NCI-H1417 (cell line): ENCODE measurements at regions not wholly inside any gene's neighbourhood (a gene's known extent, or its start where the extent isn't known, plus 50 kb on each side); places are given as distances from the start of the nearest gene placed in this dataset.

ENCODE experiments used
- DNase-seq, 3 experiments: peaks; one replicate each; lab custom pipeline; 2025; lab: John Stamatoyannopoulos, UW

GRCh38 chr6:92945799-92946198 is 473.6 kb downstream of the EPHA7 start:
- DNase-seq: no peak

GRCh38 chr6:92944132-92944531 is 475.2 kb downstream of the EPHA7 start:
- DNase-seq: no peak

- DNase-seq: peak in 1 of 3 experiments; percentile 22
Measured at GRCh38 chr6:92942549-92942948, 476.8 kb downstream of the EPHA7 start.

- no peak for DNase-seq
Measured at GRCh38 chr6:92934625-92935024, 484.7 kb downstream of the EPHA7 start.

GRCh38 chr6:92930171-92930570 is 489.2 kb downstream of the EPHA7 start:
- DNase-seq: no peak

GRCh38 chr6:92922216-92922806 is 497.0 kb downstream of the EPHA7 start:
- no peak for DNase-seq

GRCh38 chr6:92915466-92915865 is 503.9 kb downstream of the EPHA7 start:
- DNase-seq: no peak

- no peak for DNase-seq
Measured at GRCh38 chr6:92911301-92911700, 508.1 kb downstream of the EPHA7 start.

GRCh38 chr6:92910646-92911045 is 508.7 kb downstream of the EPHA7 start:
- DNase-seq: no peak

GRCh38 chr6:92906385-92906784 is 513.0 kb downstream of the EPHA7 start:
- DNase-seq: no peak

- DNase-seq: no peak
Measured at GRCh38 chr6:92893741-92894140, 525.6 kb downstream of the EPHA7 start.

- no peak for DNase-seq
Measured at GRCh38 chr6:92892626-92893170, 526.7 kb downstream of the EPHA7 start.

GRCh38 chr6:92888316-92888715 is 531.0 kb downstream of the EPHA7 start:
- DNase-seq: no peak

GRCh38 chr6:92887871-92888270 is 531.5 kb downstream of the EPHA7 start:
- no peak for DNase-seq

- DNase-seq: no peak
Measured at GRCh38 chr6:92879526-92879925, 539.8 kb downstream of the EPHA7 start.

GRCh38 chr6:92864966-92865555 is 554.3 kb downstream of the EPHA7 start:
- no peak for DNase-seq

GRCh38 chr6:92849636-92850035 is 569.7 kb downstream of the EPHA7 start:
- no peak for DNase-seq

GRCh38 chr6:92848901-92849300 is 570.5 kb downstream of the EPHA7 start:
- no peak for DNase-seq

- no peak for DNase-seq
Measured at GRCh38 chr6:92848459-92848858, 570.9 kb downstream of the EPHA7 start.

GRCh38 chr6:92847988-92848387 is 571.4 kb downstream of the EPHA7 start:
- DNase-seq: peak in 1 of 3 experiments; percentile 13

- no peak for DNase-seq
Measured at GRCh38 chr6:92840246-92840930, 579.0 kb downstream of the EPHA7 start.

GRCh38 chr6:92828788-92829187 is 590.6 kb downstream of the EPHA7 start:
- DNase-seq: no peak

GRCh38 chr6:92827104-92827503 is 592.3 kb downstream of the EPHA7 start:
- no peak for DNase-seq
